ENCODE measurements at regions not wholly inside any gene's neighbourhood (a gene's known extent, or its start where the extent isn't known, plus 50 kb on each side); places are given as distances from the start of the nearest gene placed in this dataset.

- TF ChIP-seq, protein P1, sequence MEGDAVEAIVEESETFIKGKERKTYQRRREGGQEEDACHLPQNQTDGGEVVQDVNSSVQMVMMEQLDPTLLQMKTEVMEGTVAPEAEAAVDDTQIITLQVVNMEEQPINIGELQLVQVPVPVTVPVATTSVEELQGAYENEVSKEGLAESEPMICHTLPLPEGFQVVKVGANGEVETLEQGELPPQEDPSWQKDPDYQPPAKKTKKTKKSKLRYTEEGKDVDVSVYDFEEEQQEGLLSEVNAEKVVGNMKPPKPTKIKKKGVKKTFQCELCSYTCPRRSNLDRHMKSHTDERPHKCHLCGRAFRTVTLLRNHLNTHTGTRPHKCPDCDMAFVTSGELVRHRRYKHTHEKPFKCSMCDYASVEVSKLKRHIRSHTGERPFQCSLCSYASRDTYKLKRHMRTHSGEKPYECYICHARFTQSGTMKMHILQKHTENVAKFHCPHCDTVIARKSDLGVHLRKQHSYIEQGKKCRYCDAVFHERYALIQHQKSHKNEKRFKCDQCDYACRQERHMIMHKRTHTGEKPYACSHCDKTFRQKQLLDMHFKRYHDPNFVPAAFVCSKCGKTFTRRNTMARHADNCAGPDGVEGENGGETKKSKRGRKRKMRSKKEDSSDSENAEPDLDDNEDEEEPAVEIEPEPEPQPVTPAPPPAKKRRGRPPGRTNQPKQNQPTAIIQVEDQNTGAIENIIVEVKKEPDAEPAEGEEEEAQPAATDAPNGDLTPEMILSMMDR (IDR thresholded peaks at IDR 0.05), result no peak
- no peak for TF ChIP-seq POLR2A (IDR thresholded peaks at IDR 0.05)
These were observed 197.5 kb downstream of the ALDH8A1 start for GRCh38 chr6:134752445-134752844.

All from right lobe of liver (tissue), 4 donors.